ENCODE measurements at regions not wholly inside any gene's neighbourhood (a gene's known extent, or its start where the extent isn't known, plus 50 kb on each side); places are given as distances from the start of the nearest gene placed in this dataset.

DNA sequence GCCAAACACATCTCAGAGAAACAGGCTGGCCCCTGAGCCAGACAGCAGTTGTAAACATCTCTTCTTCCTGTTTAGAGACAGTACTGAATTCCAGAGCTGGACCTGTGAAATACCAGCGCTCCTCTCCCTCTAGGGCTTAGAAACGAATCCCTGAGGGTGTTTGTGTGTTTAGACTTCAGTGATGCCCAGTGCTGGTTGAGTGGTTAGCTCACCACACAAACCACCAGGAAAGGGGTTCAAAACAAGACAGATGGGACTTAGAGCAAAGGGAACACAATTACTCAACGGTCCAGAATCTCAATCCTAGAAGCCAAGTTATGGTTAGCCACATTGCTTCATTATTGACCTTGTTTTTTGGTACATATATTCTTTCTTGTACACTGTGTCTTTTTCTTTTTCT lies 108.7 kb upstream of the TMEM170B start:
- H2BK15ac ChIP-seq (ENCODE audit: low read depth, low read length), result 0 out of 3 replicates have a peak overlapping the region, but pooled peaks have one; percentile 13
- H2AK9ac ChIP-seq (replicated peaks; ENCODE audit: low read depth, low read length, poor library complexity), result no peak overlapping the region
- no peaks in the 10 kb centered on the region for H3K9me3 ChIP-seq (ENCODE audit: control insufficient read depth, insufficient read depth, low read length)
- no peak overlapping the region for H3K9ac ChIP-seq (ENCODE audit: low read depth, low read length)
- H4K5ac ChIP-seq (ENCODE audit: low read depth, low read length), result peak overlapping the region; percentile 9; the same call in 1 of the 2 replicates
- H3K27ac ChIP-seq (ENCODE audit: insufficient read depth, low read length), result peak overlapping the region; percentile 56; the same call in 1 of the 2 replicates
- in situ Hi-C loops (cut with MboI; ENCODE audit: low sequenced_read_pairs) (no loop called here), dilution Hi-C loops (cut with HindIII; ENCODE audit: low sequenced_read_pairs, unreplicated experiment) (no loop called here), intact Hi-C loops (cut with micrococcal nuclease) (loop anchor here (2.0 to 5.0 kb wide), 2 partner anchors 112 to 196 kb away; partner anchors contain the start of gene NEDD9)
- H3K36me3 ChIP-seq (ENCODE audit: control insufficient read depth, insufficient read depth, low read length), result no peaks in the 10 kb centered on the region
- DNase-seq (peak; percentile 76), ATAC-seq (ENCODE audit: low read depth) (peak; percentile 75)
- peak overlapping the region in 1 of 2 experiments; percentile 6; a peak in 1 of 4 replicates for H4K8ac ChIP-seq (ENCODE audit: low read depth in 2 of 2, low read length in 2 of 2)
- H2AFZ ChIP-seq (replicated peaks; ENCODE audit: low read length, poor library complexity), result peak overlapping the region; percentile 53
- H3K56ac ChIP-seq (ENCODE audit: extremely low read depth, insufficient read depth, low read length), result no peak overlapping the region
- POLR2A ChIA-PET (ENCODE audit: unreplicated experiment), result interaction anchor here (1.0 kb wide), 1 partner anchor 196 kb away, joined by 4 read pairs; the partner anchor contains the start of gene NEDD9
- CTCF ChIA-PET, result interaction anchor here (0.6 to 1.7 kb wide), 3 partner anchors 46 to 131 kb away, joined by 4 to 9 read pairs (median 5); no protein-coding TSS in a partner anchor
- 0 out of 2 replicates have a peak overlapping the region, but pooled peaks have one; percentile 8 for H3K14ac ChIP-seq (replicated peaks; ENCODE audit: low read depth, low read length)
- H3K23ac ChIP-seq (ENCODE audit: low read depth, low read length), result peak overlapping the region; percentile 11; the same call in 1 of the 2 replicates
- H4K91ac ChIP-seq (ENCODE audit: insufficient read depth, low read depth, low read length), result no peak overlapping the region; the same call in 1 of the 2 replicates
- no peaks in the 10 kb centered on the region for H3K79me1 ChIP-seq (ENCODE audit: low read depth in 1 of 2, low read length in 2 of 2)
- H3K4me1 ChIP-seq (ENCODE audit: control insufficient read depth, insufficient read depth, low read length), result peaks cover 39% of the 10 kb centered on the region
- peaks cover 28% of the 10 kb centered on the region for H3K9me1 ChIP-seq (ENCODE audit: insufficient read depth, low read length)
- no peaks in the 10 kb centered on the region for H4K20me1 ChIP-seq (ENCODE audit: insufficient read depth, low read length)
- no CpG with 5 or more reads among the region's 3 CpGs for WGBS, 2 experiments (ENCODE audit: extremely low coverage in 2 of 2, insufficient read length in 1 of 2)
- H3K18ac ChIP-seq (ENCODE audit: low read depth, low read length), result 0 out of 2 replicates have a peak overlapping the region, but pooled peaks have one; percentile 28
- H2BK5ac ChIP-seq (ENCODE audit: low read depth, low read length, poor library complexity, severe bottlenecking), result peak overlapping the region; percentile 86
- no TSS peak for BruUV-seq (replicated peaks)
- peak overlapping the region; percentile 53 for H3K4ac ChIP-seq (ENCODE audit: low read depth, low read length)
- H2BK20ac ChIP-seq (ENCODE audit: low read depth, low read length), result peak overlapping the region; percentile 34; the same call in 1 of the 2 replicates
- peak overlapping the region; percentile 32; the same call in 1 of the 2 replicates for H2BK120ac ChIP-seq (ENCODE audit: low read depth, low read length)
- peak; percentile 72 for TF ChIP-seq CEBPB (IDR thresholded peaks at IDR 0.05; ENCODE audit: low read depth, low read length)
- TF ChIP-seq RCOR1 (IDR thresholded peaks at IDR 0.05; ENCODE audit: insufficient replicate concordance, low read length), result peak; percentile 49
- no peak for TF ChIP-seq MAZ (IDR thresholded peaks at IDR 0.05; ENCODE audit: borderline replicate concordance, low read depth, low read length)
- TF ChIP-seq, protein P1, sequence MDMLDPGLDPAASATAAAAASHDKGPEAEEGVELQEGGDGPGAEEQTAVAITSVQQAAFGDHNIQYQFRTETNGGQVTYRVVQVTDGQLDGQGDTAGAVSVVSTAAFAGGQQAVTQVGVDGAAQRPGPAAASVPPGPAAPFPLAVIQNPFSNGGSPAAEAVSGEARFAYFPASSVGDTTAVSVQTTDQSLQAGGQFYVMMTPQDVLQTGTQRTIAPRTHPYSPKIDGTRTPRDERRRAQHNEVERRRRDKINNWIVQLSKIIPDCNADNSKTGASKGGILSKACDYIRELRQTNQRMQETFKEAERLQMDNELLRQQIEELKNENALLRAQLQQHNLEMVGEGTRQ (IDR thresholded peaks at IDR 0.05; ENCODE audit: low read depth, low read length), result no peak
- H3K4me3 ChIP-seq (ENCODE audit: insufficient read depth, low read depth, low read length), result no peak overlapping the region
- H2AK5ac ChIP-seq (ENCODE audit: low read depth, low read length), result no peak overlapping the region; the same call in 1 of the 2 replicates
- H3K4me2 ChIP-seq (ENCODE audit: low read depth, low read length), result peak overlapping the region; percentile 31
- H3K27me3 ChIP-seq (ENCODE audit: control insufficient read depth, insufficient read depth, low read length), result no peaks in the 10 kb centered on the region
